ENCODE measurements at regions not wholly inside any gene's neighbourhood (a gene's known extent, or its start where the extent isn't known, plus 50 kb on each side); places are given as distances from the start of the nearest gene placed in this dataset.

GRCh38 chr5:174217527-174217926 is 172.0 kb downstream of the NSG2 start:
- no peaks in the 10 kb centered on the region for H3K9me3 ChIP-seq (ENCODE audit: low read length)
- H3K36me3 ChIP-seq (ENCODE audit: insufficient read depth, low read length): no peaks in the 10 kb centered on the region
- Mint-ChIP-seq H3K4me1 (no peaks in the 10 kb centered on the region), H3K27ac (no peak overlapping the region), H3K27me3 (peaks cover 4 to 8% of the 10 kb centered on the region in 2 donors), H3K36me3 (no peaks in the 10 kb centered on the region), H3K4me3 (no peak overlapping the region), H3K9me3 (peaks cover 0 to 11% (median 5%) of the 10 kb centered on the region in 5 donors)
- POLR2A ChIA-PET: no interaction called here
- DNase-seq: no peak
- no peaks in the 10 kb centered on the region for H3K4me1 ChIP-seq (ENCODE audit: insufficient read depth, low read length)
- no peak overlapping the region for H3K4me3 ChIP-seq (ENCODE audit: low read length)
- H3K27me3 ChIP-seq (ENCODE audit: insufficient read depth, low read length, poor library complexity, severe bottlenecking): no peaks in the 10 kb centered on the region
- no peak overlapping the region for H3K27ac ChIP-seq (ENCODE audit: low read depth, low read length)
- CTCF ChIA-PET: no interaction called here

GRCh38 chr5:174218162-174218561 is 172.7 kb downstream of the NSG2 start:
- ChIA-PET CTCF (no interaction called here), POLR2A (no interaction called here)
- H3K27ac Mint-ChIP-seq: no peak overlapping the region
- Histone ChIP-seq H3K4me3 (ENCODE audit: low read length) (no peak overlapping the region), H3K27ac (ENCODE audit: low read depth, low read length) (no peak overlapping the region), H3K36me3 (ENCODE audit: insufficient read depth, low read length) (no peaks in the 10 kb centered on the region), H3K4me1 (ENCODE audit: insufficient read depth, low read length) (no peaks in the 10 kb centered on the region), H3K9me3 (ENCODE audit: low read length) (no peaks in the 10 kb centered on the region), H3K27me3 (ENCODE audit: insufficient read depth, low read length, poor library complexity, severe bottlenecking) (no peaks in the 10 kb centered on the region)
- DNase-seq: no peak
- H3K4me1 Mint-ChIP-seq: no peaks in the 10 kb centered on the region
- no peak overlapping the region for H3K4me3 Mint-ChIP-seq
- H3K36me3 Mint-ChIP-seq: no peaks in the 10 kb centered on the region
- peaks cover 4 to 8% of the 10 kb centered on the region in 2 donors for H3K27me3 Mint-ChIP-seq
- H3K9me3 Mint-ChIP-seq: peaks cover 0 to 11% (median 5%) of the 10 kb centered on the region in 5 donors

GRCh38 chr5:174220417-174220816 is 174.9 kb downstream of the NSG2 start:
- DNase-seq: no peak
- POLR2A ChIA-PET: no interaction called here
- no peak overlapping the region for H3K27ac ChIP-seq (ENCODE audit: low read depth, low read length)
- Mint-ChIP-seq H3K4me1 (no peaks in the 10 kb centered on the region), H3K27me3 (peaks cover 4 to 5% of the 10 kb centered on the region in 2 donors), H3K4me3 (no peak overlapping the region), H3K9me3 (peaks cover 0 to 10% (median 5%) of the 10 kb centered on the region in 5 donors), H3K36me3 (no peaks in the 10 kb centered on the region), H3K27ac (no peak overlapping the region)
- H3K9me3 ChIP-seq (ENCODE audit: low read length): no peaks in the 10 kb centered on the region
- H3K36me3 ChIP-seq (ENCODE audit: insufficient read depth, low read length): no peaks in the 10 kb centered on the region
- CTCF ChIA-PET: no interaction called here
- H3K27me3 ChIP-seq (ENCODE audit: insufficient read depth, low read length, poor library complexity, severe bottlenecking): no peaks in the 10 kb centered on the region
- H3K4me1 ChIP-seq (ENCODE audit: insufficient read depth, low read length): no peaks in the 10 kb centered on the region
- no peak overlapping the region for H3K4me3 ChIP-seq (ENCODE audit: low read length)

GRCh38 chr5:174221436-174221835 is 175.9 kb downstream of the NSG2 start:
- no peak overlapping the region for H3K4me3 Mint-ChIP-seq
- POLR2A ChIA-PET: no interaction called here
- H3K36me3 Mint-ChIP-seq: no peaks in the 10 kb centered on the region
- H3K4me1 Mint-ChIP-seq: no peaks in the 10 kb centered on the region
- peaks cover 4 to 6% of the 10 kb centered on the region in 2 donors for H3K27me3 Mint-ChIP-seq
- CTCF ChIA-PET: no interaction called here
- H3K9me3 Mint-ChIP-seq: peaks cover 0 to 8% (median 5%) of the 10 kb centered on the region in 5 donors
- Histone ChIP-seq H3K36me3 (ENCODE audit: insufficient read depth, low read length) (no peaks in the 10 kb centered on the region), H3K4me1 (ENCODE audit: insufficient read depth, low read length) (no peaks in the 10 kb centered on the region), H3K4me3 (ENCODE audit: low read length) (no peak overlapping the region), H3K27me3 (ENCODE audit: insufficient read depth, low read length, poor library complexity, severe bottlenecking) (no peaks in the 10 kb centered on the region), H3K9me3 (ENCODE audit: low read length) (no peaks in the 10 kb centered on the region), H3K27ac (ENCODE audit: low read depth, low read length) (no peak overlapping the region)
- no peak overlapping the region for H3K27ac Mint-ChIP-seq
- no peak for DNase-seq

GRCh38 chr5:174221946-174222345 is 176.4 kb downstream of the NSG2 start:
- no peak overlapping the region for H3K27ac ChIP-seq (ENCODE audit: low read depth, low read length)
- H3K36me3 ChIP-seq (ENCODE audit: insufficient read depth, low read length): no peaks in the 10 kb centered on the region
- H3K27me3 Mint-ChIP-seq: peaks cover 4 to 6% of the 10 kb centered on the region in 2 donors
- no peak overlapping the region for H3K4me3 Mint-ChIP-seq
- no peaks in the 10 kb centered on the region for H3K27me3 ChIP-seq (ENCODE audit: insufficient read depth, low read length, poor library complexity, severe bottlenecking)
- no peaks in the 10 kb centered on the region for H3K4me1 Mint-ChIP-seq
- H3K4me1 ChIP-seq (ENCODE audit: insufficient read depth, low read length): no peaks in the 10 kb centered on the region
- no peak overlapping the region for H3K4me3 ChIP-seq (ENCODE audit: low read length)
- peaks cover 0 to 8% (median 5%) of the 10 kb centered on the region in 5 donors for H3K9me3 Mint-ChIP-seq
- H3K36me3 Mint-ChIP-seq: no peaks in the 10 kb centered on the region
- DNase-seq: no peak
- ChIA-PET CTCF (no interaction called here), POLR2A (no interaction called here)
- no peak overlapping the region for H3K27ac Mint-ChIP-seq
- H3K9me3 ChIP-seq (ENCODE audit: low read length): no peaks in the 10 kb centered on the region

- Mint-ChIP-seq H3K9me3 (peaks cover 0 to 8% (median 4%) of the 10 kb centered on the region in 5 donors), H3K27ac (no peak overlapping the region), H3K36me3 (no peaks in the 10 kb centered on the region), H3K27me3 (peaks cover 4 to 6% of the 10 kb centered on the region in 2 donors), H3K4me3 (no peak overlapping the region), H3K4me1 (no peaks in the 10 kb centered on the region)
- CTCF ChIA-PET: no interaction called here
- Histone ChIP-seq H3K27me3 (ENCODE audit: insufficient read depth, low read length, poor library complexity, severe bottlenecking) (no peaks in the 10 kb centered on the region), H3K9me3 (ENCODE audit: low read length) (no peaks in the 10 kb centered on the region), H3K4me3 (ENCODE audit: low read length) (no peak overlapping the region), H3K36me3 (ENCODE audit: insufficient read depth, low read length) (no peaks in the 10 kb centered on the region), H3K4me1 (ENCODE audit: insufficient read depth, low read length) (no peaks in the 10 kb centered on the region), H3K27ac (ENCODE audit: low read depth, low read length) (no peak overlapping the region)
- DNase-seq: no peak
- POLR2A ChIA-PET: no interaction called here
Measured at GRCh38 chr5:174222891-174223290, 177.4 kb downstream of the NSG2 start.

GRCh38 chr5:174223355-174223754 is 177.8 kb downstream of the NSG2 start:
- Mint-ChIP-seq H3K4me1 (no peaks in the 10 kb centered on the region), H3K4me3 (no peak overlapping the region), H3K36me3 (no peaks in the 10 kb centered on the region), H3K27ac (no peak overlapping the region), H3K27me3 (peaks cover 4 to 6% of the 10 kb centered on the region in 2 donors), H3K9me3 (peaks cover 0 to 5% (median 1%) of the 10 kb centered on the region in 5 donors)
- Histone ChIP-seq H3K4me3 (ENCODE audit: low read length) (no peak overlapping the region), H3K36me3 (ENCODE audit: insufficient read depth, low read length) (no peaks in the 10 kb centered on the region), H3K27ac (ENCODE audit: low read depth, low read length) (no peak overlapping the region), H3K4me1 (ENCODE audit: insufficient read depth, low read length) (no peaks in the 10 kb centered on the region), H3K9me3 (ENCODE audit: low read length) (no peaks in the 10 kb centered on the region), H3K27me3 (ENCODE audit: insufficient read depth, low read length, poor library complexity, severe bottlenecking) (no peaks in the 10 kb centered on the region)
- ChIA-PET CTCF (no interaction called here), POLR2A (no interaction called here)
- DNase-seq: no peak

- Mint-ChIP-seq H3K9me3 (peaks cover 0 to 5% (median 0%) of the 10 kb centered on the region in 5 donors), H3K4me3 (no peak overlapping the region), H3K27ac (no peak overlapping the region), H3K4me1 (no peaks in the 10 kb centered on the region), H3K36me3 (no peaks in the 10 kb centered on the region), H3K27me3 (peaks cover 4 to 9% of the 10 kb centered on the region in 2 donors)
- POLR2A ChIA-PET: no interaction called here
- Histone ChIP-seq H3K4me3 (ENCODE audit: low read length) (no peak overlapping the region), H3K27ac (ENCODE audit: low read depth, low read length) (no peak overlapping the region), H3K9me3 (ENCODE audit: low read length) (no peaks in the 10 kb centered on the region), H3K36me3 (ENCODE audit: insufficient read depth, low read length) (no peaks in the 10 kb centered on the region), H3K4me1 (ENCODE audit: insufficient read depth, low read length) (no peaks in the 10 kb centered on the region), H3K27me3 (ENCODE audit: insufficient read depth, low read length, poor library complexity, severe bottlenecking) (no peaks in the 10 kb centered on the region)
- CTCF ChIA-PET: no interaction called here
- no peak for DNase-seq
Measured at GRCh38 chr5:174229068-174229467, 183.6 kb downstream of the NSG2 start.
